WI38 (cell line): ENCODE measurements at regions not wholly inside any gene's neighbourhood (a gene's known extent, or its start where the extent isn't known, plus 50 kb on each side); places are given as distances from the start of the nearest gene placed in this dataset.

Source experiments
- H3K4me3 ChIP-seq: 2 replicates; pipeline ENCODE4 v1.5.1; 2011; ENCODE audit warnings: low read depth, mild to moderate bottlenecking, control low read depth, low read length
- CTCF ChIP-seq: IDR thresholded peaks from 2 replicates; pipeline ENCODE4 v1.5.1; 2012; ENCODE audit warnings: low read depth, mild to moderate bottlenecking, control low read depth, low read length

GRCh38 chr1:50305808-50306207 lies 117.4 kb downstream of the DMRTA2 start:
- no peak for TF ChIP-seq CTCF
- no peak overlapping the region for H3K4me3 ChIP-seq

GRCh38 chr1:50300297-50300696 lies 122.9 kb downstream of the DMRTA2 start:
- no peak for TF ChIP-seq CTCF
- no peak overlapping the region for H3K4me3 ChIP-seq

GRCh38 chr1:50295566-50295965 lies 127.7 kb downstream of the DMRTA2 start:
- H3K4me3 ChIP-seq, result no peak overlapping the region
- no peak for TF ChIP-seq CTCF

- TF ChIP-seq CTCF, result no peak
- no peak overlapping the region for H3K4me3 ChIP-seq
Measured at GRCh38 chr1:50292276-50292675, 131.0 kb downstream of the DMRTA2 start.

- H3K4me3 ChIP-seq, result no peak overlapping the region
- no peak for TF ChIP-seq CTCF
Measured at GRCh38 chr1:50289495-50289894, 133.7 kb downstream of the DMRTA2 start.

- no peak overlapping the region for H3K4me3 ChIP-seq
- TF ChIP-seq CTCF, result no peak
Measured at GRCh38 chr1:50285994-50286393, 137.2 kb downstream of the DMRTA2 start.

- TF ChIP-seq CTCF, result no peak
- no peak overlapping the region for H3K4me3 ChIP-seq
Measured at GRCh38 chr1:50279622-50280330, 143.5 kb downstream of the DMRTA2 start.
